HEK293T (cell line): ENCODE measurements at regions not wholly inside any gene's neighbourhood (a gene's known extent, or its start where the extent isn't known, plus 50 kb on each side); places are given as distances from the start of the nearest gene placed in this dataset.

Experiments used
- CTCF ChIA-PET: fragments of 350-600 bp; formaldehyde crosslinking; extraction: SDS; loops from one replicate; lab custom pipeline; 2021; ENCODE audit warnings: antibody characterized with exemption, inconsistent platforms; lab: Yijun Ruan, JAX
- POLR2A ChIA-PET: fragments of 350-600 bp; formaldehyde crosslinking; extraction: SDS; loops from one replicate; lab custom pipeline; 2020; ENCODE audit warnings: antibody characterized with exemption, inconsistent platforms; lab: Yijun Ruan, JAX
- DNase-seq: peaks from one replicate; pipeline ENCODE4 v3.0.0; 2012; ENCODE audit warnings: mixed read lengths; ENCODE audit errors: extremely low spot score
- ARNT ChIP-seq: fragments of 450-650 bp; IDR thresholded peaks from 2 replicates; pipeline ENCODE4 v1.6.1; 2017; ENCODE audit warnings: mild to moderate bottlenecking
- BHLHE40 ChIP-seq: fragments of 450-650 bp; IDR thresholded peaks from 2 replicates; pipeline ENCODE4 v1.6.1; 2016; ENCODE audit warnings: mild to moderate bottlenecking, moderate library complexity, borderline replicate concordance
- CTBP1 ChIP-seq: fragments of 450-650 bp; IDR thresholded peaks from 2 replicates; pipeline ENCODE4 v1.6.1; 2016; ENCODE audit warnings: borderline replicate concordance
- ELF4 ChIP-seq: fragments of 450-650 bp; IDR thresholded peaks from 2 replicates; pipeline ENCODE4 v1.6.1; 2017; ENCODE audit warnings: antibody characterized with exemption
- FOXA1 ChIP-seq: fragments of 450-650 bp; IDR thresholded peaks from 2 replicates; pipeline ENCODE4 v1.6.1; 2016; ENCODE audit warnings: mild to moderate bottlenecking
- FOXK2 ChIP-seq: fragments of 450-650 bp; IDR thresholded peaks from 2 replicates; pipeline ENCODE4 v1.6.1; 2016; ENCODE audit warnings: mild to moderate bottlenecking
- FOXM1 ChIP-seq: fragments of 450-650 bp; IDR thresholded peaks from 2 replicates; pipeline ENCODE4 v1.6.1; 2017; ENCODE audit warnings: mild to moderate bottlenecking, borderline replicate concordance
- HDGF ChIP-seq: fragments of 450-650 bp; IDR thresholded peaks from 2 replicates; pipeline ENCODE4 v1.6.1; 2017; ENCODE audit warnings: antibody characterized with exemption, borderline replicate concordance
- L3MBTL2 ChIP-seq: fragments of 450-650 bp; conservative IDR thresholded peaks from 2 replicates; pipeline ENCODE4 v1.6.1; 2016; ENCODE audit warnings: mild to moderate bottlenecking
- LEF1 ChIP-seq: fragments of 450-650 bp; IDR thresholded peaks from 2 replicates; pipeline ENCODE4 v1.6.1; 2017; ENCODE audit warnings: mild to moderate bottlenecking, borderline replicate concordance
- NFRKB ChIP-seq: fragments of 450-650 bp; IDR thresholded peaks from 2 replicates; pipeline ENCODE4 v1.6.1; 2016; ENCODE audit warnings: mild to moderate bottlenecking, moderate library complexity
- SP1 ChIP-seq: fragments of 450-650 bp; IDR thresholded peaks from 2 replicates; pipeline ENCODE4 v1.6.1; 2017
- SUZ12 ChIP-seq: fragments of 450-650 bp; IDR thresholded peaks from 2 replicates; pipeline ENCODE4 v1.6.1; 2016; ENCODE audit warnings: mild to moderate bottlenecking
- TARDBP ChIP-seq: fragments of 450-650 bp; IDR thresholded peaks from 2 replicates; pipeline ENCODE4 v1.6.1; 2016
- ZNF384 ChIP-seq: fragments of 450-650 bp; IDR thresholded peaks from 2 replicates; pipeline ENCODE4 v1.6.1; 2016
- TF ChIP-seq, protein P1 (sequence below): fragments of 450-650 bp; IDR thresholded peaks from 2 replicates; pipeline ENCODE4 v1.6.1; 2016

DNA sequence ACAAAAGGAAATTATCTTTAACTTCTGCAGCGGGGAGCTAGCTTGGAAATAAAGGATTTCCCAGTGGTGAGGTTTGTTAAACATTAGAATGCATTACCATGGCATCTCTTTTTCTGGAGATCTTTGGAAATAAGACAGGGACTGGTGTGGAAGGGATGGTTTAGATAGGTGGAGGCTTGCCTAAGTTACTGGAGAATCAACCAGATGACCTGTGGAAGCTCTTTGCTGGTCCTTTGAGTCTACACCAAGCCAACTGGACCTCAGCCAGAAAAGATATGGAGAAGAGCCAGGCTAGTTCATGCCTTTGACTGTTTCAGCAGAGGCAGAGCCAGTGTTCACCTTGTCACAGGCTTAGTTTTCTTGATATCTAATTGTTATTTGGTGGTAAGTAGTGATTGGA lies 134.7 kb downstream of the KCNRG start:
- CTCF ChIA-PET: interaction anchor here (0.6 kb wide), 1 partner anchor 10 kb away, joined by 3 read pairs; no protein-coding TSS in a partner anchor
- TF ChIP-seq NFRKB: no peak
- no peak for TF ChIP-seq ARNT
- no peak for TF ChIP-seq FOXK2
- TF ChIP-seq HDGF: no peak
- no peak for TF ChIP-seq TARDBP
- no peak for TF ChIP-seq SP1
- TF ChIP-seq FOXM1: no peak
- no peak for TF ChIP-seq LEF1
- TF ChIP-seq, protein P1, sequence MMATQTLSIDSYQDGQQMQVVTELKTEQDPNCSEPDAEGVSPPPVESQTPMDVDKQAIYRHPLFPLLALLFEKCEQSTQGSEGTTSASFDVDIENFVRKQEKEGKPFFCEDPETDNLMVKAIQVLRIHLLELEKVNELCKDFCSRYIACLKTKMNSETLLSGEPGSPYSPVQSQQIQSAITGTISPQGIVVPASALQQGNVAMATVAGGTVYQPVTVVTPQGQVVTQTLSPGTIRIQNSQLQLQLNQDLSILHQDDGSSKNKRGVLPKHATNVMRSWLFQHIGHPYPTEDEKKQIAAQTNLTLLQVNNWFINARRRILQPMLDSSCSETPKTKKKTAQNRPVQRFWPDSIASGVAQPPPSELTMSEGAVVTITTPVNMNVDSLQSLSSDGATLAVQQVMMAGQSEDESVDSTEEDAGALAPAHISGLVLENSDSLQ: no peak
- no peak for TF ChIP-seq FOXA1
- TF ChIP-seq SUZ12: no peak
- no peak for TF ChIP-seq BHLHE40
- no peak for TF ChIP-seq L3MBTL2
- no peak for TF ChIP-seq CTBP1
- POLR2A ChIA-PET: interaction anchor here (1.1 to 1.5 kb wide), 5 partner anchors 9 to 68 kb away, joined by 3 to 8 read pairs (median 5); no protein-coding TSS in a partner anchor
- no peak for DNase-seq

DNA sequence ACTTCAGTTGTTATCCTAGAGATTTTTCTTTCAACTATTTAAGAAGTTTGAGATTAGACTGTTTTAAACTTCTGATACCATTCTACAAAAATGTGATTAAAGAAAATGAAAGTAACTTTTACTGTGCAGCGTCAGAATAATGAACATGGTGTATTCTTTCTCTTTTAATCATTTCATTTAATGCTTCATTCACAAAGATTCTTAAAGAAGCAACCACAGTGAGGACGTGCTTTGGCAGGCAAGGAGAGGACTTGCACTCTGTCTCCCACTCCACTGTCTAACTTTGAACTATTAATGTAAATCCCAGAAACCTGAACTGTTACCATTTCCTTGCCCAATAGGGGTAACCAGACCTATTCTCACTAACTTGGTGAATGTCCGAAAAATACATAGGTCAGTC lies 137.0 kb downstream of the KCNRG start:
- ChIA-PET POLR2A (no interaction called here), CTCF (no interaction called here)
- no peak for TF ChIP-seq ZNF384
- TF ChIP-seq BHLHE40: no peak
- TF ChIP-seq, protein P1: no peak
- TF ChIP-seq CTBP1: no peak
- no peak for TF ChIP-seq NFRKB
- TF ChIP-seq FOXM1: no peak
- DNase-seq: no peak

DNA sequence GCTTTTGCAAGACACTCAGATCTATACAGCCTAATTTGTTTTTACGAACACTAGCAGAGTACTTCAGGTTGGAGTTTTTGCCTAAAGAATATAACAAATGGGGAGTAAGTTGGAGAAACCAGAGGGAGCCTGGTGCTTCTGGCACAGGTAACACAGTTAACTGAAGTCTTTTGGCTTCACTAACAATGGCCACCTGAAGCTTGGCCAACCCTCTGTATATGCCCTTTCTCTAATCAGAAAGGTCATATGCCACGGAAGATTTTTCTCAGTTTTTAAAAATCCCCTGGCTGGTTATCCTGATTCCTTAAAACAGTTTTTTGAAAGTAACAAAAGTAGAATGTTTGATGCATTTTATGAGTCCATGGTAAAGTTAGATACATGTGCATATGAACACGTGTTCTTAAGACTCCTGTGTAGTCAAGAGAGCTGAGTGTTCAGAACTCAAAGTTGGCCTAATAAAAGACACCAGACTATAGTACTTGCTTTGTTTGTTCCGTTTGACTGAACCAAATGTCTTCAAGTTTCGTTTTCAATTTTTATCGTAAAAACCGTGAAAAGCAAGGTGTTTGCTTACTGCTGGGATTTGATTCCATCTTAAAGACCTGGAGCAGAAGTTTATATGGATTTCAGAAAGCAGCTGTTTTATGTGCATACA lies 137.5 kb downstream of the KCNRG start:
- ChIA-PET POLR2A (interaction anchor here (0.6 kb wide), 1 partner anchor 29 kb away, joined by 3 read pairs; no protein-coding TSS in a partner anchor), CTCF (no interaction called here)
- DNase-seq: no peak
- TF ChIP-seq CTBP1 (no peak), BHLHE40 (no peak), SP1 (no peak), FOXA1 (no peak), ARNT (no peak), LEF1 (no peak), NFRKB (no peak), FOXM1 (no peak), L3MBTL2 (no peak), HDGF (no peak), TARDBP (no peak), FOXK2 (no peak), ELF4 (no peak)
- TF ChIP-seq, protein P1: no peak

DNA sequence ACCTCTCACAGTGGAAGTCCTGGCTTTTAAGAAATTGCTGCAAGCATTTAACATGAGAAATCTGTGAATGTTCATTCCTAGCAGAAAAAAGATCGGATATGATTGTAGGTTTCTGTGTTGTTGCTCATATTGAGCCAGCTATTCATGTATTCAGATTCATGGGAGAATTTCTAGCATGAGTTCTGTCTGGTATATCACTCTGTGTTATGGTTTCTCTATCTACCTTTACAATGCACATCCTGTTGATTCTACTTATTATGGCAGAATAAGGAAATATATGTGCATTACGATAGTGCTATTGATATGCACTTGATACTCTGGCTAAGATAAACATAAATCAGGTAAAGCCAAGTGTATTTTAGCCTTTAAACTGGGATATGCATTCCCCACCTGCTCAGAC lies 138.2 kb downstream of the KCNRG start:
- no peak for TF ChIP-seq FOXA1
- TF ChIP-seq L3MBTL2: no peak
- no peak for TF ChIP-seq SP1
- no peak for TF ChIP-seq CTBP1
- no peak for TF ChIP-seq ELF4
- TF ChIP-seq BHLHE40: no peak
- no peak for TF ChIP-seq ARNT
- no peak for TF ChIP-seq FOXM1
- ChIA-PET POLR2A (interaction anchor here (0.6 kb wide), 1 partner anchor 29 kb away, joined by 3 read pairs; no protein-coding TSS in a partner anchor), CTCF (no interaction called here)
- DNase-seq: no peak

DNA sequence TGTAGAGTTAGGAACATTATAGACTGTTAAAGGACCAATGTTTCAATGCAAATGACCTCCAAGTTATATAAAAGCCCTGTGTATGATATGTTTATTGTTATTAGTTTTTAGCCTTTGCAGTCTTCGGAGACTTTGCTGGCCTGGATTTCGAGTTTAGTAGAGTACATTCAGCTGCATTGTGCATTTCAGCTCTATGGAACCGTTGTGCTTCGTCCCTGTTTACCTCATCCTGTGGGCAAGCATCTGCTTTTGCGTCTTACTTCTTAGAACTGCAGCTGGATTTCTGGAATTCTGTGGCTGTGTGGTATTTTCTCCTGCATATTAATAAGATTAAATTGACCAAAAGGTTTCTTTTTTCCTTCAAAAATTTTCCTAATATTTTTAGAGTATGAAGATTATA lies 138.6 kb downstream of the KCNRG start:
- TF ChIP-seq SUZ12: no peak
- no peak for TF ChIP-seq FOXA1
- ChIA-PET POLR2A (no interaction called here), CTCF (no interaction called here)
- no peak for DNase-seq

DNA sequence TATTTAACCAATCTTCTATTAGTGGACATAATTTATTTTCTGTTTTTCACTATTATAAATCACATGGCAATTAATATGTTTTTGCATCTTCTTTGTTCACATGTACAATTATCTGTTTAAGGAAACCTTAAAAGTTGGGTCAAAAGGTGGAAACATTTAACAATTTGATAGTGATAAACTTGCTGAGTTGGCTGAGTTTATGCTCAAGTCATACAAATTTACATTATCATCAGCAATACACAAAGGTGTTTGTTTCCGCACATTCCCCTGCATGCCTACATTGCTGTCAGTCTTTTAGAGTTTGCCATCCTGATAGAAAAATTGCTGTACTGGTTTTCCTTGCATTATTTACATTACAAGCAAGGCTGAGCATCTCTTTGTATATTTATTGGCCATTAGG lies 139.5 kb downstream of the KCNRG start:
- TF ChIP-seq BHLHE40 (no peak), FOXM1 (no peak), FOXK2 (no peak), HDGF (no peak), CTBP1 (no peak), L3MBTL2 (no peak), ELF4 (no peak), ARNT (no peak)
- POLR2A ChIA-PET: no interaction called here

DNA sequence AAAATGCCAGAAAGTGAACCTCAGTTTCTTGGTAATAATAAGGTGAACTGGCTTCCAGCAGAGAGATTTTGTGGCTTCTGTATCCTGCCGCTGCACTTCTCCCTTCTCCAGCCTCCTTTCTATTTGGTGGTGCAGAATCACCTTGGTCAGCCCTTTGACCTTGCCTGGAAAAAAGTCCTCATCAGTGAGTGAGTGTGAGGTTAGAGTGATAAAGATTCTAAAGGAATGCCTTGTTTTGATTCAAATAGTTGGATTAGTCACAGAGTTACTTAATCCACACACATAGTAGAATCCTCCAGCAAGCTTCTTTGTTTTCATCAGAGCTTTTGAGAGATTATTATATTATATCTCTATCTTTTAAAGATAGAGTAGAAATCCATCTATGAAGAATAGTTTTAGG lies 140.9 kb downstream of the KCNRG start:
- CTCF ChIA-PET: no interaction called here
- TF ChIP-seq FOXA1: no peak
- TF ChIP-seq HDGF: no peak
- DNase-seq: no peak
- POLR2A ChIA-PET: no interaction called here

More for the DNA sequence above, 139.5 kb downstream of the KCNRG start:
- CTCF ChIA-PET: no interaction called here
- DNase-seq: no peak
